ENCODE measurements at regions not wholly inside any gene's neighbourhood (a gene's known extent, or its start where the extent isn't known, plus 50 kb on each side); places are given as distances from the start of the nearest gene placed in this dataset.

DNA sequence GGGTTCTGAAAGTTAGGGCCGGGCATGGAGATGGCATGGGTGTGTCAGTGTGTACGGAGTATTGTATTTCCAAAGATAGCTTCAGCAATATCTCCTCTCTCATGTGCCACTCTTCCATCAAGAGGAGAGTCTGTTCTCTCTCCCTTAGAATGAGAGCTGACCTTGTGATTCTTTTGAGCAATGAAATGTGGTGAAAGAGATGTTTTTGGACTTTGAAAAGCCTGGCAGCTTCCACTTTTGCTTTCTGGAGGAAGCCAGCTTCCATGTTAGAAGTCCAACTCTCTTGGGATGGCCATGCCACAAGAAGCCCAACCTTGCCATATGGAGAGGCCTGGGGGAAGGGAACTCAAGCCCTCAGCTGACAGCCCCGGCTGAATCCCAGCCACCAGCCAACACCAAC, 72.4 kb upstream of the GZMB start:
- no peak for TF ChIP-seq POLR2A (IDR thresholded peaks at IDR 0.05; ENCODE audit: extremely low read depth, insufficient read length)
- TF ChIP-seq, protein P1, sequence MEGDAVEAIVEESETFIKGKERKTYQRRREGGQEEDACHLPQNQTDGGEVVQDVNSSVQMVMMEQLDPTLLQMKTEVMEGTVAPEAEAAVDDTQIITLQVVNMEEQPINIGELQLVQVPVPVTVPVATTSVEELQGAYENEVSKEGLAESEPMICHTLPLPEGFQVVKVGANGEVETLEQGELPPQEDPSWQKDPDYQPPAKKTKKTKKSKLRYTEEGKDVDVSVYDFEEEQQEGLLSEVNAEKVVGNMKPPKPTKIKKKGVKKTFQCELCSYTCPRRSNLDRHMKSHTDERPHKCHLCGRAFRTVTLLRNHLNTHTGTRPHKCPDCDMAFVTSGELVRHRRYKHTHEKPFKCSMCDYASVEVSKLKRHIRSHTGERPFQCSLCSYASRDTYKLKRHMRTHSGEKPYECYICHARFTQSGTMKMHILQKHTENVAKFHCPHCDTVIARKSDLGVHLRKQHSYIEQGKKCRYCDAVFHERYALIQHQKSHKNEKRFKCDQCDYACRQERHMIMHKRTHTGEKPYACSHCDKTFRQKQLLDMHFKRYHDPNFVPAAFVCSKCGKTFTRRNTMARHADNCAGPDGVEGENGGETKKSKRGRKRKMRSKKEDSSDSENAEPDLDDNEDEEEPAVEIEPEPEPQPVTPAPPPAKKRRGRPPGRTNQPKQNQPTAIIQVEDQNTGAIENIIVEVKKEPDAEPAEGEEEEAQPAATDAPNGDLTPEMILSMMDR (IDR thresholded peaks at IDR 0.05; ENCODE audit: low read depth, low read length): no peak

Data from NB4 (cell line).